NCI-H146 treated with DMSO at 0.1 percent for 48 hours (cell line): ENCODE measurements at regions not wholly inside any gene's neighbourhood (a gene's known extent, or its start where the extent isn't known, plus 50 kb on each side); places are given as distances from the start of the nearest gene placed in this dataset.
A peak's percentile ranks its signal among the peaks of the same experiment; 100 is the strongest.

ENCODE experiments used
- DNase-seq: peaks from one replicate; lab custom pipeline; 2025; ENCODE audit not compliant: unreplicated experiment; lab: John Stamatoyannopoulos, UW

GRCh38 chr12:77368379-77368778, 303.0 kb upstream of the E2F7 start:
- no peak for DNase-seq

- DNase-seq: no peak
Observed at GRCh38 chr12:77366616-77367015, 301.2 kb upstream of the E2F7 start.

- no peak for DNase-seq
Observed at GRCh38 chr12:77364400-77364799, 299.0 kb upstream of the E2F7 start.

GRCh38 chr12:77362509-77363210, 297.3 kb upstream of the E2F7 start:
- no peak for DNase-seq

- DNase-seq: no peak
Observed at GRCh38 chr12:77357655-77358054, 292.3 kb upstream of the E2F7 start.

GRCh38 chr12:77354766-77355362, 289.5 kb upstream of the E2F7 start:
- no peak for DNase-seq

GRCh38 chr12:77352946-77353345, 287.6 kb upstream of the E2F7 start:
- DNase-seq: no peak

GRCh38 chr12:77351860-77352259, 286.5 kb upstream of the E2F7 start:
- no peak for DNase-seq

- no peak for DNase-seq
Observed at GRCh38 chr12:77349689-77350370, 284.5 kb upstream of the E2F7 start.

- no peak for DNase-seq
Observed at GRCh38 chr12:77347017-77347416, 281.6 kb upstream of the E2F7 start.

GRCh38 chr12:77345336-77345735, 280.0 kb upstream of the E2F7 start:
- no peak for DNase-seq

GRCh38 chr12:77344651-77345050, 279.3 kb upstream of the E2F7 start:
- DNase-seq: no peak

- no peak for DNase-seq
Observed at GRCh38 chr12:77343291-77343690, 277.9 kb upstream of the E2F7 start.

GRCh38 chr12:77342253-77342652, 276.9 kb upstream of the E2F7 start:
- no peak for DNase-seq

GRCh38 chr12:77339610-77340009, 274.2 kb upstream of the E2F7 start:
- DNase-seq: no peak

- no peak for DNase-seq
Observed at GRCh38 chr12:77337362-77337761, 272.0 kb upstream of the E2F7 start.

GRCh38 chr12:77334806-77335205, 269.4 kb upstream of the E2F7 start:
- no peak for DNase-seq

GRCh38 chr12:77328326-77328725, 263.0 kb upstream of the E2F7 start:
- DNase-seq: no peak

- no peak for DNase-seq
Observed at GRCh38 chr12:77325511-77326236, 260.3 kb upstream of the E2F7 start.

- peak; percentile 20 for DNase-seq
Observed at GRCh38 chr12:77324763-77325468, 259.5 kb upstream of the E2F7 start.

- DNase-seq: no peak
Observed at GRCh38 chr12:77324416-77324762, 259.0 kb upstream of the E2F7 start.
